Neural cell (in vitro differentiated cells): ENCODE measurements at regions not wholly inside any gene's neighbourhood (a gene's known extent, or its start where the extent isn't known, plus 50 kb on each side); places are given as distances from the start of the nearest gene placed in this dataset.

Experiments used
- H2AFZ ChIP-seq: fragments of 200-600, 300-800 bp; sonication (generic), shearing (Covaris generic); 2 replicates; pipeline ENCODE4 v1.6.0; 2014; ENCODE audit warnings: low read depth, mild to moderate bottlenecking, antibody characterized with exemption, low read length, moderate library complexity
- H3F3A ChIP-seq: fragments of 200-600 bp; shearing (Covaris generic); 2 replicates; pipeline ENCODE4 v1.6.1; 2016; ENCODE audit warnings: mild to moderate bottlenecking, moderate library complexity, mixed read lengths, antibody characterized with exemption, low read length; ENCODE audit not compliant: insufficient read depth, poor library complexity, severe bottlenecking
- H3K27ac ChIP-seq: fragments of 200-600, 300-800 bp; sonication (generic), shearing (Covaris generic); 2 replicates; pipeline ENCODE4 v1.5.1; 2014; ENCODE audit warnings: mild to moderate bottlenecking, low read length, moderate library complexity
- H3K27me3 ChIP-seq: fragments of 300-800, 200-600 bp; sonication (generic), shearing (Covaris generic); 2 replicates; pipeline ENCODE4 v1.6.0; 2014; ENCODE audit warnings: mild to moderate bottlenecking, low read depth, low read length, moderate library complexity; ENCODE audit not compliant: insufficient read depth
- H3K36me3 ChIP-seq: fragments of 300-800, 200-600 bp; sonication (generic), shearing (Covaris generic); 2 replicates; pipeline ENCODE4 v1.5.1; 2014; ENCODE audit warnings: mild to moderate bottlenecking, antibody characterized with exemption, low read length, moderate library complexity; ENCODE audit not compliant: insufficient read depth
- H3K4me2 ChIP-seq: fragments of 300-800, 200-600 bp; sonication (generic), shearing (Covaris generic); 2 replicates; pipeline ENCODE4 v1.6.0; 2014; ENCODE audit warnings: mild to moderate bottlenecking, low read length
- H3K4me3 ChIP-seq: fragments of 300-800, 200-600 bp; sonication (generic), shearing (Covaris generic); 2 replicates; pipeline ENCODE4 v1.5.1; 2014; ENCODE audit warnings: mild to moderate bottlenecking, low read length, moderate library complexity
- H3K79me2 ChIP-seq: fragments of 200-600 bp; shearing (Covaris generic); replicated peaks from 2 replicates; pipeline ENCODE4 v1.6.0; 2014; ENCODE audit warnings: mild to moderate bottlenecking, low read length, moderate library complexity; ENCODE audit not compliant: insufficient read depth
- H3K9ac ChIP-seq: fragments of 300-800, 200-600 bp; sonication (generic), shearing (Covaris generic); 2 replicates; pipeline ENCODE4 v1.6.1; 2016; ENCODE audit warnings: mild to moderate bottlenecking, low read length, mixed read lengths
- H3K9me2 ChIP-seq: fragments of 200-600 bp; shearing (Covaris generic); 2 replicates; pipeline ENCODE4 v1.6.1; 2016; ENCODE audit warnings: mild to moderate bottlenecking, low read length, mixed read lengths; ENCODE audit not compliant: insufficient read depth
- H3K9me3 ChIP-seq: fragments of 200-600, 300-800 bp; sonication (generic), shearing (Covaris generic); 2 replicates; pipeline ENCODE4 v1.6.1; 2016; ENCODE audit warnings: mild to moderate bottlenecking, mixed run types, low read length, moderate library complexity, mixed read lengths
- H4K20me1 ChIP-seq: fragments of 200-600 bp; shearing (Covaris generic); 2 replicates; pipeline ENCODE4 v1.6.1; 2016; ENCODE audit warnings: mild to moderate bottlenecking, mixed run types; ENCODE audit not compliant: insufficient read depth
- CTCF ChIP-seq: fragments of 450-650 bp; IDR thresholded peaks from 2 replicates; pipeline ENCODE4 v1.5.1; 2014; ENCODE audit warnings: antibody characterized with exemption, mild to moderate bottlenecking, moderate library complexity; ENCODE audit not compliant: poor library complexity, severe bottlenecking
- EP300 ChIP-seq: fragments of 450-650 bp; conservative IDR thresholded peaks from 2 replicates; pipeline ENCODE4 v1.6.1; 2014; ENCODE audit warnings: antibody characterized with exemption, mild to moderate bottlenecking, moderate library complexity; ENCODE audit not compliant: poor library complexity, severe bottlenecking
- EZH2 ChIP-seq: fragments of 200-600, 300-800 bp; shearing (Covaris generic), sonication (generic); IDR thresholded peaks from 2 replicates; pipeline ENCODE4 v1.6.1; 2014; ENCODE audit warnings: antibody characterized with exemption, low read length, borderline replicate concordance, mild to moderate bottlenecking; ENCODE audit not compliant: insufficient read depth, poor library complexity, severe bottlenecking
- MXI1 ChIP-seq: fragments of 450-650 bp; conservative IDR thresholded peaks from 2 replicates; pipeline ENCODE4 v1.6.1; 2014; ENCODE audit warnings: antibody characterized with exemption, mild to moderate bottlenecking; ENCODE audit not compliant: poor library complexity, severe bottlenecking
- POLR2AphosphoS5 ChIP-seq: IDR thresholded peaks from 2 replicates; pipeline ENCODE4 v1.6.1; 2012
- RAD21 ChIP-seq: fragments of 450-650 bp; conservative IDR thresholded peaks from 2 replicates; pipeline ENCODE4 v1.6.1; 2014; ENCODE audit warnings: antibody characterized with exemption, mild to moderate bottlenecking, moderate library complexity
- REST ChIP-seq: IDR thresholded peaks from 2 replicates; pipeline ENCODE4 v1.6.1; 2012; ENCODE audit warnings: borderline replicate concordance
- SMC3 ChIP-seq: fragments of 450-650 bp; conservative IDR thresholded peaks from 2 replicates; pipeline ENCODE4 v1.6.1; 2014; ENCODE audit warnings: antibody characterized with exemption, mild to moderate bottlenecking, moderate library complexity; ENCODE audit not compliant: poor library complexity
- TAF1 ChIP-seq: IDR thresholded peaks from 2 replicates; pipeline ENCODE4 v1.6.1; 2012; ENCODE audit warnings: low read depth

GRCh38 chr20:48115502-48115901 is 330.2 kb upstream of the SULF2 start:
- Histone ChIP-seq H3K9ac (no peak overlapping the region), H3K27ac (no peak overlapping the region), H3K36me3 (no peaks in the 10 kb centered on the region), H3K27me3 (no peaks in the 10 kb centered on the region), H3K9me2 (no peaks in the 10 kb centered on the region), H3K79me2 (no peaks in the 10 kb centered on the region), H4K20me1 (no peaks in the 10 kb centered on the region), H2AFZ (no peak overlapping the region), H3K9me3 (no peaks in the 10 kb centered on the region), H3F3A (no peaks in the 10 kb centered on the region), H3K4me2 (no peak overlapping the region), H3K4me3 (no peak overlapping the region)
- no peak for TF ChIP-seq SMC3
- TF ChIP-seq MXI1, result no peak
- no peak for TF ChIP-seq TAF1
- TF ChIP-seq POLR2AphosphoS5, result no peak
- TF ChIP-seq EZH2, result no peak
- no peak for TF ChIP-seq REST
- no peak for TF ChIP-seq RAD21
- TF ChIP-seq EP300, result no peak
- TF ChIP-seq CTCF, result no peak

GRCh38 chr20:48107560-48107959 is 322.3 kb upstream of the SULF2 start:
- H3K9me3 ChIP-seq, result no peaks in the 10 kb centered on the region
- no peak overlapping the region for H3K27ac ChIP-seq
- no peaks in the 10 kb centered on the region for H4K20me1 ChIP-seq
- no peak overlapping the region for H3K9ac ChIP-seq
- no peaks in the 10 kb centered on the region for H3K36me3 ChIP-seq
- H3K4me3 ChIP-seq, result no peak overlapping the region
- H2AFZ ChIP-seq, result no peak overlapping the region
- no peak overlapping the region for H3K4me2 ChIP-seq
- no peaks in the 10 kb centered on the region for H3K27me3 ChIP-seq
- TF ChIP-seq EP300 (no peak), SMC3 (no peak), REST (no peak), POLR2AphosphoS5 (no peak)
- no peaks in the 10 kb centered on the region for H3K9me2 ChIP-seq
- no peaks in the 10 kb centered on the region for H3K79me2 ChIP-seq
- H3F3A ChIP-seq, result no peaks in the 10 kb centered on the region
